ENCODE measurements at regions not wholly inside any gene's neighbourhood (a gene's known extent, or its start where the extent isn't known, plus 50 kb on each side); places are given as distances from the start of the nearest gene placed in this dataset.

DNA sequence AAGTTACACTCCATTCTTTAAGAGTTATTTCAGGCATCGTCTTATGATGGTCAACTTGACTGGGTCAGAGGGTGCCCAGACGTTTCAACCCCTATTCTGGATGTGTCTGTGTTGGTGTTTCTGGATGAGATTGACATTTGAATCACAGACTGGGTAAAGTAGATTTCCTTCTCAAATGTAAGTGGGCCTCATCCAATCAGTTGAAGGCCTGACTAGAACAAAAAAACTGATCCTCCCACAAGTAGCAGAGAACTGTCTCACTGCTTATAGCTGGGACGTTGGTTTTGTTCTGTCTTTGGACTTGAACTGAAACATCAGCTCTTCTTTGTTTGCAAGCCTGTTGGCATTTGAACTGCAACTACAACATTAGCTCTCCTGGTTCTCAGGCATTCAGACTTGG, 76.3 kb upstream of the LYZL1 start (continued):
- TF ChIP-seq ZNF274 (IDR thresholded peaks at IDR 0.05; ENCODE audit: low read depth, low read length), result no peak
- no peak for TF ChIP-seq EZH2phosphoT487 (IDR thresholded peaks at IDR 0.05; ENCODE audit: borderline replicate concordance)
- TF ChIP-seq FOSL1 (IDR thresholded peaks at IDR 0.05; ENCODE audit: low read depth), result no peak
- TF ChIP-seq CBX3 (IDR thresholded peaks at IDR 0.05; ENCODE audit: low read depth), result no peak
- no peak for TF ChIP-seq TCF7L2 (IDR thresholded peaks at IDR 0.05; ENCODE audit: borderline replicate concordance, extremely low read depth, insufficient read depth, insufficient read length)

- ATAC-seq, result no peak
These were observed 74.3 kb upstream of the LYZL1 start for GRCh38 chr10:29214551-29214950.

More at GRCh38 chr10:29214551-29214950, 74.3 kb upstream of the LYZL1 start:
- no peak overlapping the region for H3K9ac ChIP-seq (ENCODE audit: low read length)
- intact Hi-C loops (cut with micrococcal nuclease), result no loop called here
- ChIA-PET CTCF (no interaction called here), POLR2A (no interaction called here), RAD21 (ENCODE audit: low non-redundant PET in 1 of 2, low total read pairs in 2 of 2, uncharacterized antibody in 2 of 2, unreplicated experiment in 2 of 2) (no interaction called here)
- TF ChIP-seq EZH2 (IDR thresholded peaks at IDR 0.05) (no peak), EZH2phosphoT487 (IDR thresholded peaks at IDR 0.05; ENCODE audit: borderline replicate concordance) (no peak), SIN3A (IDR thresholded peaks at IDR 0.05; ENCODE audit: low read depth) (no peak), ZFX (IDR thresholded peaks at IDR 0.05) (no peak), YY1 (IDR thresholded peaks at IDR 0.05; ENCODE audit: extremely low read depth, insufficient replicate concordance, low read depth, low read length) (no peak), CEBPB (IDR thresholded peaks at IDR 0.05; ENCODE audit: low read depth) (no peak), JUND (IDR thresholded peaks at IDR 0.05) (no peak), POLR2A (IDR thresholded peaks at IDR 0.05; ENCODE audit: borderline replicate concordance, extremely low read depth, insufficient read depth, insufficient read length) (no peak), ZNF274 (IDR thresholded peaks at IDR 0.05; ENCODE audit: low read depth, low read length) (no peak), FOSL1 (IDR thresholded peaks at IDR 0.05; ENCODE audit: low read depth) (no peak), CTCF (IDR thresholded peaks at IDR 0.05 in 2 of 3, conservative IDR thresholded peaks at IDR 0.05 in 1 of 3; ENCODE audit: borderline replicate concordance in 1 of 3, insufficient read depth in 1 of 3, low read depth in 2 of 3, low read length in 2 of 3) (no peak), SRF (IDR thresholded peaks at IDR 0.05; ENCODE audit: low read depth) (no peak), MAX (IDR thresholded peaks at IDR 0.05) (no peak), POLR2AphosphoS5 (IDR thresholded peaks at IDR 0.05; ENCODE audit: low read depth, low read length) (no peak)
- TF ChIP-seq, protein P1, sequence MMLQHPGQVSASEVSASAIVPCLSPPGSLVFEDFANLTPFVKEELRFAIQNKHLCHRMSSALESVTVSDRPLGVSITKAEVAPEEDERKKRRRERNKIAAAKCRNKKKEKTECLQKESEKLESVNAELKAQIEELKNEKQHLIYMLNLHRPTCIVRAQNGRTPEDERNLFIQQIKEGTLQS (IDR thresholded peaks at IDR 0.05), result no peak
- TF ChIP-seq, protein P2, sequence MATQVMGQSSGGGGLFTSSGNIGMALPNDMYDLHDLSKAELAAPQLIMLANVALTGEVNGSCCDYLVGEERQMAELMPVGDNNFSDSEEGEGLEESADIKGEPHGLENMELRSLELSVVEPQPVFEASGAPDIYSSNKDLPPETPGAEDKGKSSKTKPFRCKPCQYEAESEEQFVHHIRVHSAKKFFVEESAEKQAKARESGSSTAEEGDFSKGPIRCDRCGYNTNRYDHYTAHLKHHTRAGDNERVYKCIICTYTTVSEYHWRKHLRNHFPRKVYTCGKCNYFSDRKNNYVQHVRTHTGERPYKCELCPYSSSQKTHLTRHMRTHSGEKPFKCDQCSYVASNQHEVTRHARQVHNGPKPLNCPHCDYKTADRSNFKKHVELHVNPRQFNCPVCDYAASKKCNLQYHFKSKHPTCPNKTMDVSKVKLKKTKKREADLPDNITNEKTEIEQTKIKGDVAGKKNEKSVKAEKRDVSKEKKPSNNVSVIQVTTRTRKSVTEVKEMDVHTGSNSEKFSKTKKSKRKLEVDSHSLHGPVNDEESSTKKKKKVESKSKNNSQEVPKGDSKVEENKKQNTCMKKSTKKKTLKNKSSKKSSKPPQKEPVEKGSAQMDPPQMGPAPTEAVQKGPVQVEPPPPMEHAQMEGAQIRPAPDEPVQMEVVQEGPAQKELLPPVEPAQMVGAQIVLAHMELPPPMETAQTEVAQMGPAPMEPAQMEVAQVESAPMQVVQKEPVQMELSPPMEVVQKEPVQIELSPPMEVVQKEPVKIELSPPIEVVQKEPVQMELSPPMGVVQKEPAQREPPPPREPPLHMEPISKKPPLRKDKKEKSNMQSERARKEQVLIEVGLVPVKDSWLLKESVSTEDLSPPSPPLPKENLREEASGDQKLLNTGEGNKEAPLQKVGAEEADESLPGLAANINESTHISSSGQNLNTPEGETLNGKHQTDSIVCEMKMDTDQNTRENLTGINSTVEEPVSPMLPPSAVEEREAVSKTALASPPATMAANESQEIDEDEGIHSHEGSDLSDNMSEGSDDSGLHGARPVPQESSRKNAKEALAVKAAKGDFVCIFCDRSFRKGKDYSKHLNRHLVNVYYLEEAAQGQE (IDR thresholded peaks at IDR 0.05; ENCODE audit: low read depth), result no peak
- TF ChIP-seq, protein P3, sequence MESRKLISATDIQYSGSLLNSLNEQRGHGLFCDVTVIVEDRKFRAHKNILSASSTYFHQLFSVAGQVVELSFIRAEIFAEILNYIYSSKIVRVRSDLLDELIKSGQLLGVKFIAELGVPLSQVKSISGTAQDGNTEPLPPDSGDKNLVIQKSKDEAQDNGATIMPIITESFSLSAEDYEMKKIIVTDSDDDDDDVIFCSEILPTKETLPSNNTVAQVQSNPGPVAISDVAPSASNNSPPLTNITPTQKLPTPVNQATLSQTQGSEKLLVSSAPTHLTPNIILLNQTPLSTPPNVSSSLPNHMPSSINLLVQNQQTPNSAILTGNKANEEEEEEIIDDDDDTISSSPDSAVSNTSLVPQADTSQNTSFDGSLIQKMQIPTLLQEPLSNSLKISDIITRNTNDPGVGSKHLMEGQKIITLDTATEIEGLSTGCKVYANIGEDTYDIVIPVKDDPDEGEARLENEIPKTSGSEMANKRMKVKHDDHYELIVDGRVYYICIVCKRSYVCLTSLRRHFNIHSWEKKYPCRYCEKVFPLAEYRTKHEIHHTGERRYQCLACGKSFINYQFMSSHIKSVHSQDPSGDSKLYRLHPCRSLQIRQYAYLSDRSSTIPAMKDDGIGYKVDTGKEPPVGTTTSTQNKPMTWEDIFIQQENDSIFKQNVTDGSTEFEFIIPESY (IDR thresholded peaks at IDR 0.05; ENCODE audit: extremely low read depth, insufficient replicate concordance, low read length), result no peak
- no peak overlapping the region for H3K4me3 ChIP-seq (replicated peaks in 1 of 2; ENCODE audit: low read depth in 1 of 2, low read length in 2 of 2)
- no peaks in the 10 kb centered on the region for H3K9me2 ChIP-seq (ENCODE audit: insufficient read depth)
- H3K27ac ChIP-seq (ENCODE audit: low read depth, low read length), result no peak overlapping the region
- H3K36me3 ChIP-seq (ENCODE audit: control insufficient read depth in 1 of 2, insufficient read depth in 2 of 2, low read length in 2 of 2), result no peaks in the 10 kb centered on the region
- no peaks in the 10 kb centered on the region for H4K20me1 ChIP-seq (ENCODE audit: insufficient read depth)
- H2AFZ ChIP-seq (ENCODE audit: low read depth, low read length, poor library complexity, severe bottlenecking), result no peak overlapping the region
- H3K4me2 ChIP-seq (ENCODE audit: low read length), result no peak overlapping the region
- no peaks in the 10 kb centered on the region for H3K79me2 ChIP-seq (ENCODE audit: insufficient read depth, low read length)
- no TSS peak for BruUV-seq (replicated peaks)
- H3K9me3 ChIP-seq (ENCODE audit: control insufficient read depth in 1 of 2, insufficient read depth in 1 of 2, low read depth in 1 of 2, low read length in 2 of 2), result no peaks in the 10 kb centered on the region
- H3K27me3 ChIP-seq (ENCODE audit: insufficient read depth, low read length), result peaks cover 5% of the 10 kb centered on the region
- no peak for DNase-seq (ENCODE audit: low read depth, low spot score)
- H3K4me1 ChIP-seq (ENCODE audit: control insufficient read depth in 1 of 2, insufficient read depth in 2 of 2, low read length in 2 of 2), result no peaks in the 10 kb centered on the region

Measured in HCT116 (cell line).